Hepatocyte (in vitro differentiated cells): ENCODE measurements at regions not wholly inside any gene's neighbourhood (a gene's known extent, or its start where the extent isn't known, plus 50 kb on each side); places are given as distances from the start of the nearest gene placed in this dataset.

Experiments
- DNase-seq: peaks from one replicate; pipeline ENCODE4 v3.0.0-alpha.2; 2016; ENCODE audit warnings: low spot score
- H2AFZ ChIP-seq: fragments of 200-600 bp; sonication (generic); 2 replicates; pipeline ENCODE4 v1.6.0; 2016; ENCODE audit warnings: antibody characterized with exemption, mild to moderate bottlenecking
- H3K27ac ChIP-seq: fragments of 200-600 bp; sonication (generic); 2 replicates; pipeline ENCODE4 v1.5.1; 2016; ENCODE audit warnings: mild to moderate bottlenecking
- H3K27me3 ChIP-seq: fragments of 200-600 bp; sonication (generic); 2 replicates; pipeline ENCODE4 v1.6.1; 2016
- H3K36me3 ChIP-seq: fragments of 200-600 bp; sonication (generic); replicated peaks from 2 replicates; pipeline ENCODE4 v1.5.1; 2016; ENCODE audit warnings: low read depth; ENCODE audit not compliant: insufficient read depth
- H3K4me1 ChIP-seq: fragments of 200-600 bp; sonication (generic); 2 replicates; pipeline ENCODE4 v1.5.1; 2016; ENCODE audit warnings: mild to moderate bottlenecking, moderate library complexity; ENCODE audit not compliant: insufficient read depth
- H3K4me2 ChIP-seq: fragments of 200-600 bp; sonication (generic); 2 replicates; pipeline ENCODE4 v1.6.0; 2016
- H3K4me3 ChIP-seq: fragments of 200-600 bp; sonication (generic); 2 replicates; pipeline ENCODE4 v1.5.1; 2016; ENCODE audit warnings: mild to moderate bottlenecking
- H3K79me2 ChIP-seq: fragments of 200-600 bp; sonication (generic); 2 replicates; pipeline ENCODE4 v1.6.0; 2017; ENCODE audit warnings: mild to moderate bottlenecking
- H3K9me2 ChIP-seq: fragments of 200-600 bp; sonication (generic); replicated peaks from 2 replicates; pipeline ENCODE4 v1.6.0; 2017; ENCODE audit warnings: mild to moderate bottlenecking; ENCODE audit not compliant: insufficient read depth
- H3K9me3 ChIP-seq: fragments of 200-600 bp; sonication (generic); 2 replicates; pipeline ENCODE4 v1.5.1; 2016; ENCODE audit warnings: low read depth, mild to moderate bottlenecking
- H4K20me1 ChIP-seq: fragments of 200-600 bp; sonication (generic); 2 replicates; pipeline ENCODE4 v1.6.0; 2016; ENCODE audit warnings: mild to moderate bottlenecking; ENCODE audit not compliant: insufficient read depth, poor library complexity, severe bottlenecking
- EZH2 ChIP-seq: fragments of 200-600 bp; sonication (generic); IDR thresholded peaks from 2 replicates; pipeline ENCODE4 v1.6.1; 2016; ENCODE audit warnings: antibody characterized with exemption, mild to moderate bottlenecking, borderline replicate concordance
- EZH2phosphoT487 ChIP-seq: fragments of 200-600 bp; sonication (generic); IDR thresholded peaks from one replicate; pipeline ENCODE4 v1.6.1; 2018; ENCODE audit warnings: antibody characterized with exemption, mild to moderate bottlenecking, low read depth, moderate library complexity; ENCODE audit not compliant: unreplicated experiment, severe bottlenecking
- WGBS: methylation state at CpG from one replicate; pipeline ENCODE4 v1.1.6; 2016; ENCODE audit warnings: low lambda C conversion rate; ENCODE audit errors: missing lambda C conversion rate; 5-methylcytosine and 5-hydroxymethylcytosine counted together
- TF ChIP-seq, protein P1 (sequence below): fragments of 200-600 bp; sonication (generic); IDR thresholded peaks from 2 replicates; pipeline ENCODE4 v1.5.1; 2016; ENCODE audit warnings: antibody characterized with exemption, mild to moderate bottlenecking; ENCODE audit not compliant: poor library complexity

- no peak overlapping the region for H3K4me3 ChIP-seq
- H3K9me3 ChIP-seq = no peaks in the 10 kb centered on the region
These were observed 165.4 kb upstream of the DPP6 start for GRCh38 chr7:153886506-153887441.

GRCh38 chr7:153887749-153888569, 164.2 kb upstream of the DPP6 start:
- TF ChIP-seq, protein P1, sequence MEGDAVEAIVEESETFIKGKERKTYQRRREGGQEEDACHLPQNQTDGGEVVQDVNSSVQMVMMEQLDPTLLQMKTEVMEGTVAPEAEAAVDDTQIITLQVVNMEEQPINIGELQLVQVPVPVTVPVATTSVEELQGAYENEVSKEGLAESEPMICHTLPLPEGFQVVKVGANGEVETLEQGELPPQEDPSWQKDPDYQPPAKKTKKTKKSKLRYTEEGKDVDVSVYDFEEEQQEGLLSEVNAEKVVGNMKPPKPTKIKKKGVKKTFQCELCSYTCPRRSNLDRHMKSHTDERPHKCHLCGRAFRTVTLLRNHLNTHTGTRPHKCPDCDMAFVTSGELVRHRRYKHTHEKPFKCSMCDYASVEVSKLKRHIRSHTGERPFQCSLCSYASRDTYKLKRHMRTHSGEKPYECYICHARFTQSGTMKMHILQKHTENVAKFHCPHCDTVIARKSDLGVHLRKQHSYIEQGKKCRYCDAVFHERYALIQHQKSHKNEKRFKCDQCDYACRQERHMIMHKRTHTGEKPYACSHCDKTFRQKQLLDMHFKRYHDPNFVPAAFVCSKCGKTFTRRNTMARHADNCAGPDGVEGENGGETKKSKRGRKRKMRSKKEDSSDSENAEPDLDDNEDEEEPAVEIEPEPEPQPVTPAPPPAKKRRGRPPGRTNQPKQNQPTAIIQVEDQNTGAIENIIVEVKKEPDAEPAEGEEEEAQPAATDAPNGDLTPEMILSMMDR = no peak
- no peak for TF ChIP-seq EZH2phosphoT487
- no peak for TF ChIP-seq EZH2
- peaks cover 54% of the 10 kb centered on the region for H3K27me3 ChIP-seq
- H3K9me2 ChIP-seq = no peaks in the 10 kb centered on the region
- no peak overlapping the region for H2AFZ ChIP-seq
- no peaks in the 10 kb centered on the region for H3K79me2 ChIP-seq
- H3K4me1 ChIP-seq = no peaks in the 10 kb centered on the region
- H3K4me2 ChIP-seq = peak overlapping the region; percentile 62
- no peaks in the 10 kb centered on the region for H3K36me3 ChIP-seq
- no peak for DNase-seq
- no peak overlapping the region for H3K4me3 ChIP-seq
- 6% methylated on average over 67 of the region's 82 CpGs for WGBS
- H3K27ac ChIP-seq = no peak overlapping the region
- no peaks in the 10 kb centered on the region for H3K9me3 ChIP-seq
- no peaks in the 10 kb centered on the region for H4K20me1 ChIP-seq

More at GRCh38 chr7:153886506-153887441, 165.4 kb upstream of the DPP6 start:
- H3K27ac ChIP-seq = no peak overlapping the region
- 2% methylated on average over 88 of the region's 98 CpGs for WGBS
- H3K4me1 ChIP-seq = no peaks in the 10 kb centered on the region
- peak overlapping the region; percentile 71 for H3K4me2 ChIP-seq
- H4K20me1 ChIP-seq = no peaks in the 10 kb centered on the region
- no peaks in the 10 kb centered on the region for H3K9me2 ChIP-seq
- peak; percentile 19 for DNase-seq
- H3K79me2 ChIP-seq = no peaks in the 10 kb centered on the region
- TF ChIP-seq EZH2phosphoT487 (no peak), EZH2 (no peak)
- TF ChIP-seq, protein P1 = no peak
- H3K36me3 ChIP-seq = no peaks in the 10 kb centered on the region
- peaks cover 54% of the 10 kb centered on the region for H3K27me3 ChIP-seq
- H2AFZ ChIP-seq = no peak overlapping the region

GRCh38 chr7:153891990-153892389, 160.2 kb upstream of the DPP6 start:
- WGBS = 73% methylated on average over 6 of the region's 6 CpGs
- H3K4me2 ChIP-seq = no peak overlapping the region
- H3K9me3 ChIP-seq = no peaks in the 10 kb centered on the region
- H3K36me3 ChIP-seq = no peaks in the 10 kb centered on the region
- no peak for DNase-seq
- no peak overlapping the region for H2AFZ ChIP-seq
- no peaks in the 10 kb centered on the region for H4K20me1 ChIP-seq
- peaks cover 34% of the 10 kb centered on the region for H3K27me3 ChIP-seq
- no peaks in the 10 kb centered on the region for H3K4me1 ChIP-seq
- no peaks in the 10 kb centered on the region for H3K79me2 ChIP-seq
- TF ChIP-seq, protein P1 = no peak
- TF ChIP-seq EZH2 = no peak
- no peak for TF ChIP-seq EZH2phosphoT487
- H3K9me2 ChIP-seq = no peaks in the 10 kb centered on the region
- no peak overlapping the region for H3K4me3 ChIP-seq
- no peak overlapping the region for H3K27ac ChIP-seq
